ENCODE measurements at regions not wholly inside any gene's neighbourhood (a gene's known extent, or its start where the extent isn't known, plus 50 kb on each side); places are given as distances from the start of the nearest gene placed in this dataset.

DNA sequence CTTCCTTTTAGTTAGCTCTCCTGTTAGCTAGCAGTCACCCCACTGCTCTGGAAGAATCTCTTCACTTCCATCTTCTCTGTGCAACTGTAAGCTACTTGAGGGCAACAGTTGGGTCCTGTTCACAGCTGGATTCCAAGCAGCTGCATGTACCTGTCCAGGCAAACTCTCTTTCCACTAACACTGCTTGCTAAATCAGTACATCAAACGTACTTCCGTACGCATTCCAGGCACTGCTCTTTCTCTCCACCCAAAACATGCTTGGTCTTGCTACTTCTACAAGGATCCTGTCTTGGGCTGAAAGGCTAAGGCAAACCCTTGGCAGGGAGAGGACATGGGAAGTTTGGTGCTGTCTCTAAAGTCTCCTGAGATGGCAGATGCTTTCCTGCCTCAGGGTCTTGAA is 139.2 kb upstream of the CACNA1E start:
- in situ Hi-C loops (cut with HindIII; ENCODE audit: low pct_unique_long_range_greater_than_20kb, low sequenced_read_pairs) = no loop called here
- DNase-seq (ENCODE audit: low read depth) = no peak

DNA sequence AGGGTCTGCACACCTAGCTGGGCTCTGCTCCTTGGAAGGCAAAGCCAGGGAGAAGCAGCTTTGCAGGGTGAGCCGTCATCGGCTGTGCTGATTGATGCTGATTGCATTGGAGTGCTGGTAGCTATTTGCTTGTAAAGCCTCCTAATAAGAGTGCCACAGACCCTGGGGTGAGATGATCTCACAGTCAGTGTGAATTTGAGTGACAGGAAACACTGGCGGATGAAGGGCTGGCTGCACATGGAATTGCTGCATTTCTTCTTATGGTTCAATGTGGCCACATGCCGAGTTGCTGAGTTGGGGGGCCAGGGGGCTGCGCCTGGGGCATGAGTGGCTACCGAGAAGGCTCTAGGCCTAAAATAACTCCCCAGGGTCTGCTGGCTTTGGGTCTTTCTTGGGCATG is 138.2 kb upstream of the CACNA1E start:
- in situ Hi-C loops (cut with HindIII; ENCODE audit: low pct_unique_long_range_greater_than_20kb, low sequenced_read_pairs) = no loop called here
- DNase-seq (ENCODE audit: low read depth) = no peak

GRCh38 chr1:181347495-181348390 is 135.6 kb upstream of the CACNA1E start:
- in situ Hi-C loops (cut with HindIII; ENCODE audit: low pct_unique_long_range_greater_than_20kb, low sequenced_read_pairs) = no loop called here
- no peak for DNase-seq (ENCODE audit: low read depth)

DNA sequence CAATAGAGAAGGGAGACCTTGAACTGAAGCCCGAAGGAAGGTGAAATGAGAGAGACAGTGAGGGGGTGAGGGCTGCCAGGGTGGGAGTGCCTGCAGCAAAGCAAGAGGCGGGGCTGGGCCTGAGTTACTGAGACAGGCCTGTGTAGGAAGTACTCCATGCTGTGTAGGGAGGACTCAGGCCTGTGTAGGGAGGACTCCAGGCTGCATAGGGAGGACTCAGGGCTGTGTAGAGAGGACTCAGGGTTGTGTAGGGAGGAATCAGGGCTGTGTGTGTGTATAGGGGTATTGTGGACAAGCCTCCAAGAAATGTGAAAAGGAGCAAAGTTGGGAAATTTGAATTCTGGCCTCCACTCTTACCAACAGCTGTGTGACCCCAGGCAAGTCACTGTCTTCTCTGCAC is 133.8 kb upstream of the CACNA1E start:
- DNase-seq (ENCODE audit: low read depth) = no peak
- in situ Hi-C loops (cut with HindIII; ENCODE audit: low pct_unique_long_range_greater_than_20kb, low sequenced_read_pairs) = no loop called here

GRCh38 chr1:181350131-181350530 is 133.2 kb upstream of the CACNA1E start:
- in situ Hi-C loops (cut with HindIII; ENCODE audit: low pct_unique_long_range_greater_than_20kb, low sequenced_read_pairs) = no loop called here
- DNase-seq (ENCODE audit: low read depth) = no peak

- in situ Hi-C loops (cut with HindIII; ENCODE audit: low pct_unique_long_range_greater_than_20kb, low sequenced_read_pairs) = no loop called here
- DNase-seq (ENCODE audit: low read depth) = no peak
These were observed 131.6 kb upstream of the CACNA1E start for GRCh38 chr1:181351740-181352139.

DNA sequence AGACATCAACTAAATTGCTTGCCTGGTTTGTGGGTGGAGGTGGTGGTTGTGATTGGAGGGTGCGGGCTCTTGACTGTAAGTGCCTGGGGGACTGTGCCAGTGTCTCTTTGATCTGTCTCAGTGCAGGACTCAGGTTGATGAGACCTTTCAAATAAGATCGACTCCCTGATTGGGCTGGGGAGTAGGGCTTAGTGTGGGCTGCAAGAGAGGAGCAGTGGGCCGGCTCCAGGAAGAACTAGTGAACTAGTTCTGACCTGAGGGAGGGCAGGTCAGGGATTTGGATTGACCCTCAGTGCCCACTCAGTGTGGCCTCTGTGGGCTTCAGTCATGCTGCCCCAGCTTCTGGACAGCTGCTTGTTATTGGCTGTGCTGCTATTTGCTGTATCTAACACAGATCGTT is 130.6 kb upstream of the CACNA1E start:
- DNase-seq (ENCODE audit: low read depth) = no peak
- in situ Hi-C loops (cut with HindIII; ENCODE audit: low pct_unique_long_range_greater_than_20kb, low sequenced_read_pairs) = no loop called here

- DNase-seq (ENCODE audit: low read depth) = peak; percentile 82
- in situ Hi-C loops (cut with HindIII; ENCODE audit: low pct_unique_long_range_greater_than_20kb, low sequenced_read_pairs) = no loop called here
These were observed 129.8 kb upstream of the CACNA1E start for GRCh38 chr1:181353526-181353925.

DNA sequence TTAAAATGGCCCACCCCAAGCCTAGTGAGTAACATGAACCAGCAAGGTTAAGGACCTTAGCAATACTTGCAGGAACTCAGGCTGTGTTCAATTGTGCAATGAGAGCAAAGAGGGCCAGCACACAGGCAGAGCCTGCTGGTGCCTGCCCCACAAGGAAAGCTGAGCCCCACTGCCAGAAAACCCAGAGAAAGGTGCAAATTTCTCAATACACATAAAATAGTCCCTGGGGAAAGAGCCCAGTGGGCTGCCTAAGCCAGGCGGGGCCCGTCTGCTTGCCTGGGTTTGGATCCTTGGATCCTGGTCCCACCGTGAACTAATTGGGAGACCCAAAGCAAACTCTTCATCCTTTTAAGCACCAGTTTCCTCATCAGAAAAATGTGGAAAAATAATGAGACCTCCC is 128.5 kb upstream of the CACNA1E start:
- in situ Hi-C loops (cut with HindIII; ENCODE audit: low pct_unique_long_range_greater_than_20kb, low sequenced_read_pairs) = no loop called here

GRCh38 chr1:181356505-181357340 is 126.6 kb upstream of the CACNA1E start:
- in situ Hi-C loops (cut with HindIII; ENCODE audit: low pct_unique_long_range_greater_than_20kb, low sequenced_read_pairs) = no loop called here
- DNase-seq (ENCODE audit: low read depth) = no peak

More for the DNA sequence above, 128.5 kb upstream of the CACNA1E start:
- DNase-seq (ENCODE audit: low read depth) = no peak

- DNase-seq (ENCODE audit: low read depth) = no peak
- in situ Hi-C loops (cut with HindIII; ENCODE audit: low pct_unique_long_range_greater_than_20kb, low sequenced_read_pairs) = no loop called here
These were observed 124.3 kb upstream of the CACNA1E start for GRCh38 chr1:181359012-181359411.

- DNase-seq (ENCODE audit: low read depth) = no peak
- in situ Hi-C loops (cut with HindIII; ENCODE audit: low pct_unique_long_range_greater_than_20kb, low sequenced_read_pairs) = no loop called here
These were observed 118.5 kb upstream of the CACNA1E start for GRCh38 chr1:181364801-181365200.

GRCh38 chr1:181366910-181367309 is 116.4 kb upstream of the CACNA1E start:
- no peak for DNase-seq (ENCODE audit: low read depth)
- in situ Hi-C loops (cut with HindIII; ENCODE audit: low pct_unique_long_range_greater_than_20kb, low sequenced_read_pairs) = no loop called here

DNA sequence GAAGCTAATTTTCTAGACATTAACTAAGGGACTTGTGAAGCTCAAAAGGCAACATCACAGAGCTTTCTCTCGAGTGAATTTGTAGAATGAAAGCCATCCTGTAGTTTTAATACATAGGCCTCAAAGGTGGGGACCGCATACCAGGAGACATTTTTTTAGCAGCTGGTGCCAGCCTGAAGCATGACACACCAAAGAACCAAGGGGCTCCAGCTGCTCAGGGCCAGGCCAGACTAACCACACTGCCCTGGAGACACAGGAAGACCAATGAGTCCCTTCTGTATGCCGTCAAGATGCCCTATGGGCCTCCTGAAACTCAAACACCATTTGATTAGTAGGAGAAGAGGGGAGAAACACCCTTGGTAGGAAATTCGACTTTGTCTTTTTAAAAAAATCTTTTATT is 113.9 kb upstream of the CACNA1E start:
- in situ Hi-C loops (cut with HindIII; ENCODE audit: low pct_unique_long_range_greater_than_20kb, low sequenced_read_pairs) = no loop called here
- DNase-seq (ENCODE audit: low read depth) = no peak

GRCh38 chr1:181383695-181384094 is 99.6 kb upstream of the CACNA1E start:
- in situ Hi-C loops (cut with HindIII; ENCODE audit: low pct_unique_long_range_greater_than_20kb, low sequenced_read_pairs) = no loop called here
- DNase-seq (ENCODE audit: low read depth) = no peak

DNA sequence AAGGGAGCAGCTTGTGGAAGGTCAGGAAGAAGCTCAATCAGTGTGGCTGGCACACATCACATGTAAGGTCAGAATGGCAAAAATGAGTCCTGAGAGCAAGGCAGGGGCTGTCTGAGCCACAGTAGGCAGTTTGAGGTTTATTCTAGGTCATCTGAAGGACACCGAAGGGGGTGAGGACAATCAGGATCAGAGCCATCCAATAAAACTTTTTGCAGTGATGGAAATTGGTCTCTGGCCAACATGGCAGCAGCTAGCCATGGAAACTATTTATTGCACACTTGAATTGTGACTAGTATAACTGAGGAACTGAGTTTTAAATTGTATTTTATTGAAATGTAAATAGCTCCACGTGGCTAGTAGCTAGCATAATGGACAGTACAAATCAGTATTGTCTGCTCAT is 97.0 kb upstream of the CACNA1E start:
- DNase-seq (ENCODE audit: low read depth) = no peak
- in situ Hi-C loops (cut with HindIII; ENCODE audit: low pct_unique_long_range_greater_than_20kb, low sequenced_read_pairs) = no loop called here

- in situ Hi-C loops (cut with HindIII; ENCODE audit: low pct_unique_long_range_greater_than_20kb, low sequenced_read_pairs) = no loop called here
- no peak for DNase-seq (ENCODE audit: low read depth)
These were observed 96.4 kb upstream of the CACNA1E start for GRCh38 chr1:181386951-181387350.

- no peak for DNase-seq (ENCODE audit: low read depth)
- in situ Hi-C loops (cut with HindIII; ENCODE audit: low pct_unique_long_range_greater_than_20kb, low sequenced_read_pairs) = no loop called here
These were observed 95.6 kb upstream of the CACNA1E start for GRCh38 chr1:181387702-181388101.

DNA sequence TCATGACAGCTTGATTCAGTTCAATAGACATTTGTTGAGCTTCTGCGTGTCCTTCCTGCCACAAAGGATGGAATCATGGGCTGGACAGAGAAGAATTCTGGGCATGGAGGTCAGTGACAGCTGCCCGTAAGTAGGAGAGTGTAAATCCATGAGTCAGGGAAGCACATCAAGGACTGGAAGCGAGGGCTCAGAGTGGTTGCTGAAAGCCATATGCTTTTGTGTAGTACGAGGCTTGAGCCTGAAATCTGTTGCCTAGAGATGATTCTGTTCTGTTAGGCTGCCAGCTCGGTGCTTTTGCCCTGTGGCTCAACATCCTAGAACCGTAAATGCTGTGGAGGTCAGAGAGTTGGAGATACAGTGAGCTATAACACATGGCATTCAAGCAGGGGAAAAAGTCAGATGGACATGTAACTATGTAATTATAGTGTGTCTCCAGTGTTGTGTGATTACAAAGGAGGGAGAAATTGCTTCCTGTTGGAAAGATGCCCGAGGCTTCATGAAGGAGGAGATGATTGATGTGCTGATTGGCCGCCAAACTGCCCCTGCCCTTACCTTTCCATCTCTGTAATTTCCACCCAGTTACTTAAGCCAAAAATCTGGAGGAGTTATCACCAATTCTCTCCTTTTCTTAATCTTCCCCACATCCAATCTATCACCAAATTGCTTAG is 92.8 kb upstream of the CACNA1E start:
- DNase-seq (ENCODE audit: low read depth) = no peak
- in situ Hi-C loops (cut with HindIII; ENCODE audit: low pct_unique_long_range_greater_than_20kb, low sequenced_read_pairs) = no loop called here
